ENCODE measurements at regions not wholly inside any gene's neighbourhood (a gene's known extent, or its start where the extent isn't known, plus 50 kb on each side); places are given as distances from the start of the nearest gene placed in this dataset.
"Not testable (repeated sequence)": the region's sequence is repeated elsewhere in the genome, so short reads cannot be mapped to it uniquely, and the experiment has no call there.

DNA sequence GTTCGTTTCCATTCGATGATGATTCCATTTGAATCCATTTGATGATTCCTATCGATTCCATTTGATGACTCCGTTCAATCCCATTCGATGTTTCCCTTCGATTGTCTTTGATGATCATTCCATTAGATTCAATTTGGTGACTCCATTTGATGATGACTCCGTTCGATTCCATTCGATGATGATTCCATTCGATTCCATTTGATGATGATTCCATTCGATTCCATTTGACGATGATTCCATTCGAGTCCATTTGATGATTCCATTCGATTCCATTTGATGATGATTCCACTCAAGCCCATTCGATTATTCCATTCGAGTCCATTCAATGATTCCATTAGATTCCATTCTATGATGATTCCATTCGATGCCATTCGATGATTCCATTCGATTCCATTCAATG, 2730.6 kb downstream of the RPIA start:
- not testable (repeated sequence) for H3K4me1 ChIP-seq (ENCODE audit: control insufficient read depth, insufficient read depth, low read length); H3K36me3 ChIP-seq (ENCODE audit: control insufficient read depth, insufficient read depth, low read length); H3K9ac ChIP-seq (ENCODE audit: low read length)

DNA sequence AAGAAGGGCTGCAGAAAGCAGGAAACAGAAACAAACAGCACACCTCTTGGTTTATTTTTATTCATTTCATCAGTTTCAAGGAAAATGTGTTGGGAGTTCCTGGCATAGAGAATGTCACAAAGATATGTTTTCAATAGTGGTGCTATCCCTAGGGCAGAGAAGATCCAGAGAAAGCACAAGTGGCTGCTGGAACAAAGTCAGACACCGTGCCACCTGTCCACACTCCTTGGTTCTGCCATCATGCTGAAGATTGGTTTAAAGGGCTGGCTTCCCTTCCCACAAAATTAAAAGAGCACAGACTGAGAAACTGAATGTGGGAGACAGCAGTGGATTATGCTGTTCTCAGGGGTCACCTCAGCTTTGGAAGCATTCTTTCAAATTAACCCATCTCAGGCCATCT, 2735.7 kb downstream of the RPIA start:
- not testable (repeated sequence) for H3K9ac ChIP-seq (ENCODE audit: low read length); H3K27me3 ChIP-seq (ENCODE audit: control insufficient read depth, insufficient read depth, low read length); H3K36me3 ChIP-seq (ENCODE audit: control insufficient read depth, insufficient read depth, low read length); H3K4me1 ChIP-seq (ENCODE audit: control insufficient read depth, insufficient read depth, low read length); H3K4me3 ChIP-seq (ENCODE audit: low read length); H3K27ac ChIP-seq (ENCODE audit: low read depth, low read length)

More for the DNA sequence above, 2730.6 kb downstream of the RPIA start:
- not testable (repeated sequence) for H3K27me3 ChIP-seq (ENCODE audit: control insufficient read depth, insufficient read depth, low read length); H3K4me3 ChIP-seq (ENCODE audit: low read length); H3K27ac ChIP-seq (ENCODE audit: low read depth, low read length)

DNA sequence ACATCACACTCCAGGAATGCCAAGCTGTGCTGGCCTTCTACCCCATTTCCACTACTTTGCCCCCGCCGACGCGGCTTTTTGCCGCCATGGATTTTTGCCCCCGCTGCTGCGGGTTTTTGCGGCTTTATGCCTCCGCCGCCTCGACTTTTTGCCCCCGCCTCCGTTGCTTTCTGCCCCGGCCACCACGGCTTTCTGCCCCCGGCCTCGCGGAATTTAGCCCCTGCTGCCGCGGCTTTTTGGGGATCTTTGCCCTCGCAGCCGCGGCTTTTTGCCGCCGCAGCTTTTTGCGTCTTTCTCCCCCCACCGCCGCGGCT, 2750.4 kb downstream of the RPIA start:
- not testable (repeated sequence) for H3K4me1 ChIP-seq (ENCODE audit: control insufficient read depth, insufficient read depth, low read length); H3K27ac ChIP-seq (ENCODE audit: low read depth, low read length); H3K27me3 ChIP-seq (ENCODE audit: control insufficient read depth, insufficient read depth, low read length); H3K36me3 ChIP-seq (ENCODE audit: control insufficient read depth, insufficient read depth, low read length); H3K9ac ChIP-seq (ENCODE audit: low read length)
- peak overlapping the region; percentile 41 for H3K4me3 ChIP-seq (ENCODE audit: low read length)

DNA sequence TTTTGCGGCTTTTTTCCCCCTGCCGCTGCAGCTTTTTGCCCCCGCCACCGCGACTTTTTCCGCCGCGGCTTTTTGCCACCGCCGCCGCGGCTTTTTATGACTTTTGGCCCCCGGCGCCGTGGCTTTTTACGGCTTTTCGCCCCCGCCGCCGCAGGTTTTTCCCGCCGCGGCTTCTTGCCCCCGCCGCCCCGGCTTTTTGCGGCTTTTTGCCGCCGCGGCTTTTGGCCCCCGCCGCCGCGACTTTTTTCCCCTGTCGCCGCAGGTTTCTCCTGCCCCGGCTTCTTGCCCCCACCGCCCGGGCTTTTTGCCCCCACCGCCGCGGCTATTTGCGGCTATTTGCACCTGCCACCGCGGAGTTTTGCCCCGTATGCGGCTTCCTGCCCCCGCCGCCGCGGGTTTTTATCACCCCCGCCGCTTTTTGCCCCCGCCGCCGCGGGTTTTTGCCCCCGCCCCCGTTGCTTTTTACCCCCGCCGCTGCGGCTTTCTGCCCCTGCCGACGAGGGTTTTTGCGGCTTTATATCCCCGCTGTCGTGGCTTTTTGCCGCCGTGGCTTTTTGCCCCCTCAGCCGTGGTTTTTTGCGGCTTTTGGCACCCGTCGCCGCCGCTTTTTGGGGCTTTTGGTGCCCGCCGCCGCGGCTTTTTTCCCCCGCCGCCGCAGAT, 2750.9 kb downstream of the RPIA start:
- H3K27ac ChIP-seq (ENCODE audit: low read depth, low read length) = no peak overlapping the region
- H3K36me3 ChIP-seq (ENCODE audit: control insufficient read depth, insufficient read depth, low read length) = no peaks in the 10 kb centered on the region
- H3K4me1 ChIP-seq (ENCODE audit: control insufficient read depth, insufficient read depth, low read length) = no peaks in the 10 kb centered on the region
- H3K27me3 ChIP-seq (ENCODE audit: control insufficient read depth, insufficient read depth, low read length) = peaks cover 3% of the 10 kb centered on the region
- H3K9ac ChIP-seq (ENCODE audit: low read length) = no peak overlapping the region
- peak overlapping the region; percentile 46 for H3K4me3 ChIP-seq (ENCODE audit: low read length)

DNA sequence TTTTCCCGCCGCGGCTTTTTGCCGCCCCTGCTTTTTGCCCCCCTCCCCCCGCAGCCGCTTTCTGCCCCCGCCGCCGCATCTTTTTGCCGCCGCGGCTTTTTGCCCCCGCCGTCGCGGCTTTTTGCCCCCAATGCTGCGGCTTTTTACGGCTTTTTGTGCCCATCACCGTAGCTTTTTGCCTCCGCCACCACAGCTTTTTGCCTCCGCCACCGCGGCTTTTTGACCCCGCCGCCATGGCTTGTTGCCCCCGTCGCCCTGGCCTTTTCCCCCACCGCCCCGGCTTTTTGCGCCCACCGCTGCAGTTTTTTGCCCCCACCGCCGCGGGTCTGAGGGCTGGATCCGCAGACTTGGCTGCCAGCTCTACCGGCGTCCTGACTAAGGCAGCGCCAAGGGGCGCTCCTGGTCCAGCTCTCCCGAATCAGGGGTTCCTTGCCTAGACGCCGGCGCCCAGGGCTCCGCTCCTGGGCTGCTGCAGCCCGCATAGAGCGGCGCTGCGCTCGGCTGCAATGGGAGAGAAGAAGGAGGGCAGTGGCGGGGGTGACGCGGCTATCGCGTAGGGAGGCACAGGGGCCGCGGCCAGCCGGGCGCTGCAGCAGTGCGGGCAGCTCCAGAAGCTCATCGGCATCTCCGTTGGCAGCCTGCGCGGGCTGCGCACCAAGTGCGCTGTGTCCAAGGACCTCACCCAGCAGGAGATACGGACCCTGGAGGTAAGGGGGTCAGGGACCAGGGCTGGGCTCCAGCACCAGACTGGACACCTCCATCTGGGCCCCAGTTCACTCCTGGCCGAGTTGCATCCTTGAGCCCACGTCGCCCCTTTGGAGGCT, 2751.6 kb downstream of the RPIA start:
- not testable (repeated sequence) for H3K9ac ChIP-seq (ENCODE audit: low read length); H3K4me1 ChIP-seq (ENCODE audit: control insufficient read depth, insufficient read depth, low read length); H3K27ac ChIP-seq (ENCODE audit: low read depth, low read length); H3K4me3 ChIP-seq (ENCODE audit: low read length); H3K27me3 ChIP-seq (ENCODE audit: control insufficient read depth, insufficient read depth, low read length); H3K36me3 ChIP-seq (ENCODE audit: control insufficient read depth, insufficient read depth, low read length)

DNA sequence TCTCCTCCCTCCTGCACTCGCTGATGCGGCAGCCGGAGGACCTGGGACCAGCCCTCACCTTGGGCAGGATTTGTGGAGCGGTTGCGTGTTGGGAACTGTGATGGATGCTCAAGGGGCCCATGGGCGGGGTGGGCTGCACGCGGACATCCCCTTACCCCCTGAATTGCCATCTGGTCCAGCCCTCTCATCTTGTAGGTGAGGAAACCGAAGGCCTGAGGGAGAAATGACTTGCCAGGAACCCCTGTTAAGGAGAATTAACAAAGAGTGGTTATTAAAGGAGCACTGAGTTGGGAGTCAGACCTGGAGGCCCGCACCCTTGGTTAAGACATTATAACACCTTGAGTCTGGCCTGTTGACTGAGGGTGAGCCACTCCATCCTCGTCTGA, 2752.2 kb downstream of the RPIA start:
- not testable (repeated sequence) for H3K4me1 ChIP-seq (ENCODE audit: control insufficient read depth, insufficient read depth, low read length); H3K27me3 ChIP-seq (ENCODE audit: control insufficient read depth, insufficient read depth, low read length); H3K36me3 ChIP-seq (ENCODE audit: control insufficient read depth, insufficient read depth, low read length); H3K4me3 ChIP-seq (ENCODE audit: low read length); H3K27ac ChIP-seq (ENCODE audit: low read depth, low read length); H3K9ac ChIP-seq (ENCODE audit: low read length)

DNA sequence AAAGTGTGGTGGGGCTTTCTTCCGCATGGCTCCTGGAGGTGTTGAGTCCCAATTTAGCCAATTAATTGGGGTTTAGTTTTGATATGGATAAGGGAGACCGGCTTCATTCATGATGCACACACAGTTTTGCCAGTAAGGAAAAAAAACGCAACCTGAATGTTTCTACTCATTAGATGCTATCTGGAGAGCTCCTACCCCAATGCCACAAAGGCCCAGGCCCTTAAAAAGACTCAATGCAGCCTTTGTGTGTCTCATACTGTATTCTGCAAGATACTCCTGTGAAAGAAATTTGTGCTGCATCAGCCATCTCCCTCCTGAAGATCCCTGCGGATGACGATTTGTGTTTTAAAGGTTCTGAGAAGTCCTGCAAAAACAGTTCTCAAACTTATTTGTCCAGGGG, 2754.2 kb downstream of the RPIA start:
- not testable (repeated sequence) for H3K27me3 ChIP-seq (ENCODE audit: control insufficient read depth, insufficient read depth, low read length); H3K4me3 ChIP-seq (ENCODE audit: low read length); H3K4me1 ChIP-seq (ENCODE audit: control insufficient read depth, insufficient read depth, low read length); H3K9ac ChIP-seq (ENCODE audit: low read length); H3K27ac ChIP-seq (ENCODE audit: low read depth, low read length); H3K36me3 ChIP-seq (ENCODE audit: control insufficient read depth, insufficient read depth, low read length)

DNA sequence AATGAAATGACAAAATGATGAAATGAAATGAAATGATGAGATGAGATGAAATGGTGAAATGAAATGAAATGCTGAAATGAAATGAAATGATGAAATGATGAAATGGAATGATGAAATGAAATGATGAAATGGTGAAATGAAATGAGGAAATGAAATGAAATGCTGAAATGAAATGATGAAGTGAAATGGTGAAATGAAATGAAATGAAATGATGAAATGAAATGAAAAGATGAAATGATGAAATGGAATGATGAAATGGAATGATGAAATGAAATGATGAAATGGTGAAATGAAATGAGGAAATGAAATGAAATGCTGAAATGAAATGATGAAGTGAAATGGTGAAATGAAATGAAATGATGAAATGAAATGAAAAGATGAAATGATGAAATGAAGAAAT, 2755.0 kb downstream of the RPIA start:
- H3K4me1 ChIP-seq (ENCODE audit: control insufficient read depth, insufficient read depth, low read length); H3K9ac ChIP-seq (ENCODE audit: low read length); H3K27ac ChIP-seq (ENCODE audit: low read depth, low read length); H3K27me3 ChIP-seq (ENCODE audit: control insufficient read depth, insufficient read depth, low read length); H3K36me3 ChIP-seq (ENCODE audit: control insufficient read depth, insufficient read depth, low read length); H3K4me3 ChIP-seq (ENCODE audit: low read length): not testable (repeated sequence)

DNA sequence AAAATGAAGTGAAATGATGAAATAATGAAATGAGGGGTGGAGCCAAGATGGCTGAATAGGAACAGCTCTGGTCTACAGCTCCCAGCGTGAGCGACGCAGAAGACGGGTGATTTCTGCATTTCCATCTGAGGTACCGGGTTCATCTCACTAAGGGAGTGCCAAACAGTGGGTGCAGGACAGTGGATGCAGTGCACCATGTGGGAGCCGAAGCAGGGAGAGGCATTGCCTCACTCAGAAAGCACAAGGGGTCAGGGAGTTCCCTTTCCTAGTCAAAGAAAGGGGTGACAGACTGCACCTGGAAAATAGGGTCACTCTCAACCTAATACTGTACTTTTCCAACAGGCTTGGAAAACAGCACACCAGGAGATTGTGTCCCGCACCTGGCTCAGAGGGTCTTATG, 2755.4 kb downstream of the RPIA start:
- not testable (repeated sequence) for H3K27me3 ChIP-seq (ENCODE audit: control insufficient read depth, insufficient read depth, low read length); H3K36me3 ChIP-seq (ENCODE audit: control insufficient read depth, insufficient read depth, low read length)

DNA sequence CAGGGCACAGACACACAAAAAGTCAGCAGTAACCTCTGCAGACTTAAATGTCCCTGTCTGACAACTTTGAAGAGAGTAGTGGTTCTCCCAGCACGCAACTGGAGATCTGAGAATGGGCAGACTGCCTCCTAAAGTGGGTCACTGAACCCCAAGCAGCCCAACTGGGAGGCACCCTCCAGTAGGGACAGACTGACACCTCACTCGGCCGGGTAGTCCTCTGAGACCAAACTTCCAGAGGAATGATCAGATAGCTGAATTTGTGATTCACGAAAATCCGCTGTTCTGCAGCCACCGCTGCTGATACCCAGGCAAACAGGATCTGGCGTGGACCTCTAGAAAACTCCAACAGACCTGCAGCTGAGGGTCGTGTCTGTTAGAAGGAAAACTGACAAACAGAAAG, 2756.0 kb downstream of the RPIA start:
- not testable (repeated sequence) for H3K36me3 ChIP-seq (ENCODE audit: control insufficient read depth, insufficient read depth, low read length)

More for the DNA sequence above, 2755.4 kb downstream of the RPIA start:
- H3K27ac ChIP-seq (ENCODE audit: low read depth, low read length); H3K4me1 ChIP-seq (ENCODE audit: control insufficient read depth, insufficient read depth, low read length); H3K4me3 ChIP-seq (ENCODE audit: low read length); H3K9ac ChIP-seq (ENCODE audit: low read length): not testable (repeated sequence)

DNA sequence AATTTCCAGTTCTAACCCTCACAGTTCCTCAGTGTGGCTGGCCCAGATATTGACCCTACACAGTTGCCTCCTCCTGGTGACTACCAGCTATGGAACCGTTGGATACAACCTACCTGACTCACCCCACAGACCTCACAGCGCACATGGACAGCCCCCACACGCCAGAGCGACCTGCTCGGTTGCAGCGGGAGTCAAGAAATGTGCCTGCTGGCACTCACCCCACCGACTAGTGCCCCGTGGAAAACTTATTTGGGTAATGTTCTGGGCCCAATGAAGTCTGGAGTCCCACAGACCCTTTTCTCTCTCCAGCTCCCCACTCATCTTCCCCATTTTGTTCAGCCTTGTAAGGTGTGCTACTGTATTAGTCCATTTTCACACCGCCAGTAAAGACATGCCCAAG, 2770.8 kb downstream of the RPIA start:
- H3K4me3 ChIP-seq (ENCODE audit: low read length); H3K4me1 ChIP-seq (ENCODE audit: control insufficient read depth, insufficient read depth, low read length); H3K27me3 ChIP-seq (ENCODE audit: control insufficient read depth, insufficient read depth, low read length); H3K36me3 ChIP-seq (ENCODE audit: control insufficient read depth, insufficient read depth, low read length); H3K9ac ChIP-seq (ENCODE audit: low read length); H3K27ac ChIP-seq (ENCODE audit: low read depth, low read length): not testable (repeated sequence)

More for the DNA sequence above, 2756.0 kb downstream of the RPIA start:
- H3K9ac ChIP-seq (ENCODE audit: low read length); H3K27ac ChIP-seq (ENCODE audit: low read depth, low read length); H3K4me3 ChIP-seq (ENCODE audit: low read length); H3K27me3 ChIP-seq (ENCODE audit: control insufficient read depth, insufficient read depth, low read length); H3K4me1 ChIP-seq (ENCODE audit: control insufficient read depth, insufficient read depth, low read length): not testable (repeated sequence)

DNA sequence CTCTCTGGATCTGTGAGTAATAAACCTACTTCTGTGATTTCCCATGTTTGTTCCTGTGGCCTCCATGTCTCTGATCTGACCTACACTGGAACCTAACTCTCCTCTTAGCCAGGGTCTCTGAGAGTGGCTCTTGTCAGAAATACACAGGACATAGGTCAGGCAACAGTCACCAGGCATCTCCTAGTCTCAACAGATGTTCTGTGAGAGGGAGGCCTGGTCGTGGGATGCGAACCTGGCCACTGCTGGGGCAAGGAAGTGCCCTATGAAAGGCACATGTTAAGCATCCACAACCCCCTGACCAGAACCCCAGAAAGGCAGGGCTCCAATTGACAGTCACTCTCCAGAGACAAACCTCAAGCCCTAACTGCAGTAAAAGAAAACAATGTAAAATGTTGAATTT, 2771.5 kb downstream of the RPIA start:
- H3K36me3 ChIP-seq (ENCODE audit: control insufficient read depth, insufficient read depth, low read length); H3K27me3 ChIP-seq (ENCODE audit: control insufficient read depth, insufficient read depth, low read length); H3K9ac ChIP-seq (ENCODE audit: low read length): not testable (repeated sequence)

DNA sequence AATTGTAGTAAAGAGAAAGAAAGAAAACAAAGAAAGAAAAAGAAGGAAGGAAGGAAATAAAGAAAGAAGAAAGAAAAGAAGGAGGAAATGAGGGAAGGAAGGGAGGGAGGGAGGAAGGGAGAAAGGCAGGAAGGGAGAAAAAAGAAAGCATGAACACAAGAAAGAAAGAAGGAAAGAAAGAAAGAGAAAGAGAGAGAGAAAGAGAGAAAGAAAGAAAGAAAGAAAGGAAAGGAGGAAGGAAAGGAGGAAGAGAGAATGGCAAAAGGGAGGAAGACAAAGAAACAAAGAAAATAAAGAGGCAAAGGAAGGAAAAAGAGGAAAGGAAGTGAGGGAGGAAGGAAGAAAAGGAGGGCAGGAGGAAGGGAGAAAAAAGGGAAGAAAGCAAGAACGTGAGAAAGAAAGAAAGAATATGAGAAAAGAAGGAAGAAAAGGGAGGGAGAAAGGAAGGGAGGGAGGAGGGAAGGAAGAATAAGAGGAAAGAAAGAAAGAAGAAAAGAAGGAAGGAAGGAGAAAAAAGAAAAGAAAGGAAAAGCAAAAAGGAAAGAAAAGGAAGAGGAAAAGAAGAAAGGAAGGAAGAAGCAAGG, 2775.4 kb downstream of the RPIA start:
- H3K36me3 ChIP-seq (ENCODE audit: control insufficient read depth, insufficient read depth, low read length); H3K4me1 ChIP-seq (ENCODE audit: control insufficient read depth, insufficient read depth, low read length); H3K27me3 ChIP-seq (ENCODE audit: control insufficient read depth, insufficient read depth, low read length); H3K9ac ChIP-seq (ENCODE audit: low read length); H3K4me3 ChIP-seq (ENCODE audit: low read length); H3K27ac ChIP-seq (ENCODE audit: low read depth, low read length): not testable (repeated sequence)

More for the DNA sequence above, 2771.5 kb downstream of the RPIA start:
- H3K4me1 ChIP-seq (ENCODE audit: control insufficient read depth, insufficient read depth, low read length); H3K27ac ChIP-seq (ENCODE audit: low read depth, low read length); H3K4me3 ChIP-seq (ENCODE audit: low read length): not testable (repeated sequence)
